CD4-positive, alpha-beta T cell treated with Interferon gamma for 1 hour (primary cell): ENCODE measurements at regions not wholly inside any gene's neighbourhood (a gene's known extent, or its start where the extent isn't known, plus 50 kb on each side); places are given as distances from the start of the nearest gene placed in this dataset.

ENCODE experiments used
- DNase-seq: peaks from one replicate; pipeline ENCODE4 v3.0.0-alpha.2; 2020

DNA sequence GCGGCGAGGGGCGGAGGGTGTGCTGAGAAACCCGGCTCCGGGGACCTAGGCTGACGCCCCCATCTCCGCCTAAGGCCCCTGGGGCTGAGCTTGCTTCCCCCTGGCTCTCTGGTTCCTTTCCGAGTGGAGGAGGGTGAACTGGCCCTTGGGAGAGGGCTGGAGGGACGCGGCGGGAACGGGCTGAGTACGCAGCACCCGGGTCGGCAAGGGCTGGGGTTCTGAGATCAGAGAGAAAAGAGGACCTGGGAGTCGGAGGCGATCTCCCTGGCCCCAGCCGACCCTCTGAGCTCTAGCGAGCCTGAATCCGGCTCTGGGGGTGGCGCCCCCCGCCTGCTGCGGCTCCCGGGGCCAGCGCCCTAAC is 270.8 kb downstream of the FOXD2 start:
- no peak for DNase-seq

- DNase-seq = no peak
Measured at GRCh38 chr1:47709019-47709871, 271.4 kb downstream of the FOXD2 start.

DNA sequence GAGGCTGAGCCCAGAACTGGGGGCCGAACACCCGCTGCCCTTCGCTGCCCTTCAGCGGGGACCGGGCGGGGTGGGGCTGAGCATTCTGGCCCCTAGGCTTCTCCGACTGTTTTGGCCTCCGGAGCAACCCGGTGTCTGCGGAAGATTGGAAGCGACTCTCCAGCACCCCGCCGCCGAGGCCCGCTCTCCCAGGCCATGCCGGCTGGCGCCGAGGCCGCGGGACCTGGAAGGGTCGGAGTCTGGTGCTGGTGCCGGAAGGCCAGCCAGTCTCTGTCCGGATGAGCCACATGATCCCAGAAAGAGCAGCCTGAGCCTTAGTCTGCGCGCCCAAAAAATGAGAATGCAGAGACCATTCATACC is 272.0 kb downstream of the FOXD2 start:
- no peak for DNase-seq

DNA sequence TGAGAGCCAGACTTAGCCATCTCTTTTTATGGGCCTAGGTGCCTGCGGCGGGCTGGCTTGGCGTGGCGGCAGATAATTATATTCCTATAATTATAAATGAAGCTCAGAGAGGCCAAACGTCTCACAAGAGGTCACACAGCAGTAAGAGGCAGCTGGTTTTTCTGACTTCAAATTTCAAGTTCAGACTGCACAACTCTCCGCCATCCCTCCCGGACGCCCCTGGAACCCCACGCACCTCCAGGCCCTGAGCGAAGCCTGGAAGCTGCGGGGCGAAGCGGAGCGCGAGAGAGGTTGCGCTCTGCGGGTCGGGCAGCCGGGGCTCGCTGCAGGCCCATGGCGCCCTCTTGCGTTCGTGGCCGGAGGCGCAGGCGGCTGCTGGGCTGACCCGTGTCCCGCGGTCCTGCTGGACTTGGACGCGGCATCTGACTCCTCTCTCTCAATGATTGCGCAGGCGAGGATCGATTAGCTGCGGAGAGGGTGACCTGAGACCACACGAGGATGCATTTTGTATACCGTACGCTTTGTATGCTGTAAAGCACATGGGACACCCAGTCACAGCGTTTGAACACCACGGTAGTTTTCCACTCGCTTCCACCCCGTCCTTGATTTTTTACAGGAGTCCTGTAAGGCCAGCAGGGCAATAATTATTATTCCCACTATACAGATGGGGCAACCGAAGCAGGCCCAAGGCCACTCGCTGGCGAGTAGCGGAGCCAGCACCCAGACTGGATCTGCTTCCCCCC is 272.7 kb downstream of the FOXD2 start:
- peak; percentile 42 for DNase-seq
